HG02970 (cell line): ENCODE measurements at regions not wholly inside any gene's neighbourhood (a gene's known extent, or its start where the extent isn't known, plus 50 kb on each side); places are given as distances from the start of the nearest gene placed in this dataset.
"Not testable (repeated sequence)": the region's sequence is repeated elsewhere in the genome, so short reads cannot be mapped to it uniquely, and the experiment has no call there.

ENCODE experiments used
- ATAC-seq: cut with Tn5 transposase; IDR thresholded peaks from one replicate; pipeline ENCODE4 v1.9.1; 2021; ENCODE audit warnings: mild to moderate bottlenecking, moderate library complexity, moderate number of reproducible peaks; ENCODE audit not compliant: unreplicated experiment, low FRiP score

- peak; percentile 98 for ATAC-seq
Observed at GRCh38 chr4:114226968-114227760, 247.7 kb upstream of the ARSJ start.

GRCh38 chr4:114229706-114230105 lies 250.3 kb upstream of the ARSJ start:
- ATAC-seq: no peak

GRCh38 chr4:114236171-114236769 lies 256.8 kb upstream of the ARSJ start:
- no peak for ATAC-seq

- ATAC-seq: no peak
Observed at GRCh38 chr4:114237997-114238396, 258.6 kb upstream of the ARSJ start.

- ATAC-seq: no peak
Observed at GRCh38 chr4:114249561-114249960, 270.1 kb upstream of the ARSJ start.

GRCh38 chr4:114249976-114250375 lies 270.5 kb upstream of the ARSJ start:
- ATAC-seq: no peak

GRCh38 chr4:114250439-114250891 lies 271.0 kb upstream of the ARSJ start:
- no peak for ATAC-seq

GRCh38 chr4:114251020-114251419 lies 271.6 kb upstream of the ARSJ start:
- ATAC-seq: no peak

- no peak for ATAC-seq
Observed at GRCh38 chr4:114252499-114252898, 273.1 kb upstream of the ARSJ start.

GRCh38 chr4:114257501-114257900 lies 278.1 kb upstream of the ARSJ start:
- no peak for ATAC-seq

- not testable (repeated sequence) for ATAC-seq
Observed at GRCh38 chr4:114262421-114262820, 283.0 kb upstream of the ARSJ start.

GRCh38 chr4:114263233-114263632 lies 283.8 kb upstream of the ARSJ start:
- ATAC-seq: no peak

GRCh38 chr4:114264452-114264851 lies 285.0 kb upstream of the ARSJ start:
- no peak for ATAC-seq

- no peak for ATAC-seq
Observed at GRCh38 chr4:114264877-114265291, 285.4 kb upstream of the ARSJ start.

- no peak for ATAC-seq
Observed at GRCh38 chr4:114265342-114265741, 285.9 kb upstream of the ARSJ start.

- ATAC-seq: no peak
Observed at GRCh38 chr4:114267976-114268375, 288.5 kb upstream of the ARSJ start.

GRCh38 chr4:114271031-114271430 lies 291.6 kb upstream of the ARSJ start:
- no peak for ATAC-seq

GRCh38 chr4:114272226-114272625 lies 292.8 kb upstream of the ARSJ start:
- no peak for ATAC-seq

GRCh38 chr4:114273238-114273637 lies 293.8 kb upstream of the ARSJ start:
- no peak for ATAC-seq

- no peak for ATAC-seq
Observed at GRCh38 chr4:114277690-114278089, 298.2 kb upstream of the ARSJ start.

GRCh38 chr4:114279066-114279465 lies 299.6 kb upstream of the ARSJ start:
- ATAC-seq: no peak

- no peak for ATAC-seq
Observed at GRCh38 chr4:114279711-114280110, 300.3 kb upstream of the ARSJ start.
